ENCODE measurements at regions not wholly inside any gene's neighbourhood (a gene's known extent, or its start where the extent isn't known, plus 50 kb on each side); places are given as distances from the start of the nearest gene placed in this dataset.
"Not testable (repeated sequence)": the region's sequence is repeated elsewhere in the genome, so short reads cannot be mapped to it uniquely, and the experiment has no call there.

- FAIRE-seq, result no peak
Measured at GRCh38 chr16:79914961-79915720, 314.6 kb upstream of the MAF start.

DNA sequence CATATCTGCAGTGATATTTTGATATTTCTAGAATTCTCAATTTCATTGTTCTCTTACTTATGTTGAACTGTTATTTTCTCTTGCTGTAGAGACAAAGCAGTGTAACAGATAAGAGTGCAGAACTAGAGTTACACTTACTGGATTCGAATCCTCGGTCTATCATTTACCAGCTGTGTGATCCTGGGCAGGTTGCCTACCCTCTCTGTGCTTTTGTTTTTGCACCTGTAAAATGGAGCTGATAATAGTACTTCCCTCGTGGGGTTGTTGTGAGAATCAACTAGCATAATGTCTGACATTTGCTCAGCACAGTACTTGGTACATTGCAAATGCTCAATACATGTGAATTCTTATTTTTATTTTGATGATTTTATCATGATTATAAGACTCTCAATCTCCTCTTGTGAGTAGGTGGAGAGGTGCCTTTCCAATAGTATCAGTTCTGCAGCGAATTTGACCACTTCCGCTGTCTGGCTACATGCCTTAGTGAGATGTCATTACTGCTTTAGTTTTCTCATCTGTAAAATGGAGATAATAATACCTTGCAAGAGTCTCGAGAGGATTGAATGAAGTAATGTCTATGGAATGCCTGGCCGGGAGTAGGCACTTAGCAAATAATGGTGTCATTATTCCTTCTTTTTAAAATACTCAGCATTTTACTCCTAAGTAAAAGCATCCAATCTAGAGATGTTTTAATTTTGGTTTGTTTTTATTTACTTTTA is 312.2 kb upstream of the MAF start:
- no peak for FAIRE-seq

DNA sequence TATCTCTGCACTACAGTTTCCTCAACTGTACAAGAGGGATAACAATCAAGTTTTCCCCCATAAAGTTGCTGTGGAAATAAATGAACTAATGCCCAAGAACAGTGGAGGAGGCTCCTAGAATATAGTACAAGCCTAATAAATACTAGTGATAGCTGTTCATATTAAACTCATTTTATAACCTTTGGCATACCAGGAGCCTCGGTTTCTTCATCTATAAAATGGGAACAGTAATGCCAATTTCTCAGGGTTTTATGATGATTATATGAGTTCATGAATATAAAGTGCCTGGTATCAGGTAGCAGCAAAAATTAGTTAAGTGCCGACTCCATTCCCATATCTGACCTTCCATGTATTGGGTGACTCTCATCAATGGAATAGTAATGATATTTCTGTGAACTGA is 311.1 kb upstream of the MAF start:
- FAIRE-seq, result no peak

DNA sequence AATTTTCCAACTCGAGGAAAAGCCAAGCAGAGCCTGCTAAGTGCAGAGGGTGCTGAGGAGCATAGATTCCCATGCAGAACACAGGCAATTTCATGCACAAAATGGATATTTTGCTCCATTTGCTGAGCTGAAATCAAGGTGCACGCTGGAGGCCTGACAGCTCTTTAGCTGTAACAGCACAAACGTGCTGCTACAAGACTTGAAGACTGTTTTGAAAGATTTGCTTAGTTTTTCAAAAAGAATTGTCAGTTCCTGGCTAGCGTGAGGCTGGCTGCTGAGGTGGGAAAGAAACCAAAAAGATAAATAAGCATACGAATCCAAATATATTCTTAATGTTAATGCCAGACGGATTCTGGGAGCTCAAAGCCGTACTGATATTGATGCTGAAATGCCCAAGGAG is 309.0 kb upstream of the MAF start:
- FAIRE-seq, result no peak

GRCh38 chr16:79903471-79903870 is 302.9 kb upstream of the MAF start:
- FAIRE-seq, result no peak

DNA sequence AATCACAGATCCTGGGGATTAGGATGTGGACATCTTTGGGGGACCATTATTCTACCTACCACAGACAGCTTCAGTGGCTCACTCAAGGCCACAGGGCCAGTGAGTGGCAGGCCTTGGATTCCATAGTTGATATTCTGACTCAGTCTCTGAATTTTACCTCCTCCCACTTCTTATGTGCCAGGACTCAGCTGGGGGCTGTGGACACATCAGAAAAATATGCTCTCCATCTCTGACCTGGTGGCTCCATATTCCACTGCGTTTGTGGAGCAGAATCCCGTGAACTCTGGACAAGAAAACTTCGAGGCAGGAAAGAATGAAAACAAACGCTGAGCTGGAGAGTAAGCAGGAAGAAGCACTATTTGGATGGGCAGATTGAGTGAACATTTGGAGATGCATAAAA is 301.8 kb upstream of the MAF start:
- FAIRE-seq, result no peak

- FAIRE-seq, result no peak
Measured at GRCh38 chr16:79901522-79901921, 301.0 kb upstream of the MAF start.

GRCh38 chr16:79899716-79900115 is 299.2 kb upstream of the MAF start:
- no peak for FAIRE-seq

DNA sequence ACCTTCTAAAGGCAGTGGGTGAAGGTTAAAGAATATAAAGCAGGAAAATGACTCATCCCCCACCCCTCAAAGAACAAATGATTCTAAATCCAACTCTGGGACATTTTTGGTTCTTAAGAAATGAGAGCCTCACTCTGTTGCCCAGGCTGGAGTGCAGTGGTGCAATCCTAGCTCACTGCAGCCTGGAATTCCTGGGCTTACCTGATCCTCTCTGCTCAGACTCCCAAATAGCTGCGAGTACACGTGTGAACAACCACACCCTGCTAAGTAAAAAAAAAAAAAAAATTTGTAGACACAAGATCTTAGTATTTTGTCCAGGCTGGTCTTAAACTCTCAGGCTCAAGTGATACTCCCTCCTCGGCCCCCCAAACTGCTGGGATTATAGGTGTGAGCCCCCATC is 298.8 kb upstream of the MAF start:
- no peak for FAIRE-seq

DNA sequence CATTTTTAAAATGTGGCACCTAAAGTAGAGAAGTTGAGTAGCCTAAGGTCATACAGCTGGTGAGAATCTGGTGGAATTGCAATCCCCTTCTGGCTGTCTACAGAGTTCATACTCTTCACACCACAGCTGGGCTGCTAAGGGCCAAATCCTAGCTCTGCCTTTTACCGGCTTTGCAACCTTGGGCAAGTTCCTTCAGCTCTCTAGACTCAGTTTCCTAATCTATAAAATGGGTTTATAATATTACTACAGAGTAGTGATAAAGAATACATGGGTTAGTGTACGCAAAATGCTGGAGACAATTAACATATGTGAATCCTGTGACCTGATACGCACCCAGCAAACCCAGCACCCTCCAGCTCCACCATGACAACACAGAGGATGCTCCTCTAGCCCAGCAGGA is 298.2 kb upstream of the MAF start:
- no peak for FAIRE-seq

GRCh38 chr16:79897453-79898146 is 297.1 kb upstream of the MAF start:
- no peak for FAIRE-seq

GRCh38 chr16:79897104-79897452 is 296.5 kb upstream of the MAF start:
- FAIRE-seq, result no peak

GRCh38 chr16:79895917-79896203 is 295.3 kb upstream of the MAF start:
- no peak for FAIRE-seq

DNA sequence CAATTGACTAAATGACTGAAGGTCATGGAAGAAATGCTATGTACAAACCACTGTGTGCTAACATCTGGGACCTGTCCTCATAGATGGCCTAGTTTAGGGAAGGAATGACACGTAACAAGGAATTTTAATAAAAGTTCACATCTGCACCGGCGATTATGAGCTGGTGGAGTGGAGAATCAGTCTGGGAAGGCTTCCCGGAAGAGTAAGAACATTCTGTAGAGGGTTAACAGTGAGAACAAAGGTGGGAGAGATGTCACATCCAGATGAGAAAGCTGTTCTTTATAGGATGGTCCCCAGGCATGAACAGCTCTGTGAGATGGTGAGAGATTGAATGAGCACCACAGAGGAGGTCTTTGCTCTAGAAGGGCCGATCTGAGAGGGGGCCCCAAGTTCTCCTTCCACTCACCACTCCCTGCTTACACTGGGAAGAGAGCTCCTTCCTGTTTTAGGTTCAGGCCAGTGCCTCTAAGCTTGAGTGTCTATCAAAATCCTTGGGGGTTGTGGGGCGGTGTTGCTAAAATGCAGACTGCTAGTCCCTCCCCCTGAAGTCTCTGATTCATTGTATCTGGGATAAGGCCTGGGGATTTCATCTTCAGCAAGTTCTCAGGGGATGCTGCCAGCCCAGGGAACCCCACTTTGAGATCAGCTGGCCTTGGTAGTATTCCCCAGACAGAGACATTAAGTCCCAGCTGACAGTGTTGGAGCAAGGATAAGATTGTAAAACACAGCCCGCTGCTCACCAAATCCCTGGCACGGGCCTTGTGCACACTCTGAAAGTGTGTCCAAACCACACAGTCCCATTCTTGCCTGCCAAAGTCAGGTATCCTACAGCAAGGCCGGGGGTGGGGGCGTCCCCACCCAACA is 294.7 kb upstream of the MAF start:
- no peak for FAIRE-seq

GRCh38 chr16:79893445-79893844 is 292.9 kb upstream of the MAF start:
- FAIRE-seq, result no peak

DNA sequence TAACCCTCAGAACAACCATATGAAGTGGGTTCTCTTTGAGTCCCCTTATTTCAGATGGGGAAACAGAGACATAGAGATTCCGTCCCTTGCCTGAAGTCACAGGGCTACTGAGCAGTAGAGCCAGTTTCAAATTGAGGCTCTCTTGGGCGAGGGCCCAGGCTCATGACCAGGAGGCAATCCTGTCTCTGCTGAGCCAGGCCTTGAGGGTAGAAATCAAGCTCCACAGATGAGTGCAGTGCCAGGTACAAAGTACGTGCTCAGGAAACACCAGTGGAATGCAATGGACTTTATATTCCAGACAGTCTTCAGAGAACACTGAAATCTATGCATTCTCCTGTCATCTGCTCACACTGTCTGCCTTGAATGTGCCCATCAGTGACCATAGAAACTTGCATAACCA is 291.7 kb upstream of the MAF start:
- FAIRE-seq, result no peak

DNA sequence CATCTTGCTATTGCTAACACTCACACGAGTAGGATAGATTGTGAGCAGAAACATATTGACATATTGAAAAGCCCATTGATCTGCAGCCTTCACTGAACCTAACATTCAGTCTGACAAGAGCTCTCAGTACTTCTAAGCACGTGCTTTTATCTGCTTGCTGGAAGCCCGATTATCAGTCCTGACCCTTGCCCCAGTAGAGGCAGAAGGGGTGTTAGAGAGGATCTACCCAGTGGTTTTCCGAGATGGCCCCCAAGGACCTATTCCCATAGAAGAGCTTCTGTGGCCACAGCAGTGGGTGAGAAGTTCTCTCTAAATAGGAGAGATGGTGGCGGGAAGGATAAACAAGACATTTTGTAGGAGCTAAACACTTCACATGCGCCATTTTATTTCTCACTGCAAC is 290.9 kb upstream of the MAF start:
- FAIRE-seq, result no peak

DNA sequence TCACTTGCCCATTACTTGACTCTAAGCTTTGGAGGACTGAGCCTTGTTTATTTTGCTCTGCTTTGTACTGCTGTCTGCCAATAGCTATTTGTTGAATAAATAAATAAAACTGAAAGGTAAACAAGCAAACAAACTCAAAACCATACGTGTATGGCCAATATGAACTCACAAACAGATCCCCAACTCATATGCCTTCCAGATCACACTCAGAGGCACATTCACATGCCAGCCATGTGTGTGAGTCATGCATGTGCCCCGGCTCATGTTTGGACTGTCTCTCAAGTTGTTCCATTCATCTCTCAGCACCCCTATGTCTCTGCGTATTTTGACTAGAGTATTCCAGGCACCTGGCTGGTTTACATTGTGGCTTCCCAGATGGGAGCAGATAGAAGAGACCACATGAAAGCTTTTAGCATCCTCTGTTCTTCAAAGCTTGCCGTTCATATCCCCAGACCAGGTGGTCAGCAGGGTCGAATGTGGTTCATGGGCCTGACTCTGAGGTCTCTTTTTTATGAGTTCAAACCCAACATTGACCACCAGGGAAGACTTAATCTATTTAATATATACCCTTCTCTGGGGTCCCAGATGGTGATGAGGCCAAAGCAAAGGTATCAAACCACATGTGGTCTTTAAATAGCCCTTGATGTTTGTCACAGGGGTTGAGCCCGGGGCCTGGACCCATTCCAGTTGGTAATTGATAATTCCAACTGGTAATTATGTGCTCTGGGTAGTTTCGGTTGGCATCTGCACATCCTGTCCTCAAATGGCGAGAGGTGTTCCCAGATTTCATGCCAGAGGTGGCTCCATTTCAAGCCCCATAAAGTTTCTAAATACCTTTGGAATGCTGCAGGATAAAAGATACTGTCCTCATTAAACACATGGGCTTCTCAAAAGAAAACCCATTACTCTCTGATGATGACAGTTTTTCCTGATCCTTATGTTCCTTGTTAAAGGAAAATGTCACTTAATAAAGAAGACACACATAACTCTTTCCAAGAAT is 287.3 kb upstream of the MAF start:
- FAIRE-seq, result no peak

DNA sequence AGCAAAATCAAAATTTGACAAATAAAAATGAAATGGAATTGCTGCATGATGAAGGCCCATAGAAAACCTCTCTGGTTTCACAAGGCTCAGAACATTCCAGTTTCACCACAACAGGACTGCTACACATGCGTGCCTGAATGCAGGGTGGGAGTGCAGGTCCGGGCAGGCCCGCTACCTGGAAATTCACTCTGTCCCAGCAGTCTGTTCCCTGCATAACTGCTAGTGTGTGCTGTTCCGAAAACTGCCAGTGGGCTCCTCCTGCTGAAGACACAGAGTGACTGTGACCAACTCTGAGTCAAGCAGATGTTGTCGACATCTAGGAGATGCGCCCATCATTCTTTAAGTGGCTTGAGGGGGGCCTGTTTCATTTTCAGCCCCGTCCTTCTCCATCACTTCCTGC is 284.8 kb upstream of the MAF start:
- FAIRE-seq, result no peak

GRCh38 chr16:79883494-79883893 is 283.0 kb upstream of the MAF start:
- FAIRE-seq, result no peak

DNA sequence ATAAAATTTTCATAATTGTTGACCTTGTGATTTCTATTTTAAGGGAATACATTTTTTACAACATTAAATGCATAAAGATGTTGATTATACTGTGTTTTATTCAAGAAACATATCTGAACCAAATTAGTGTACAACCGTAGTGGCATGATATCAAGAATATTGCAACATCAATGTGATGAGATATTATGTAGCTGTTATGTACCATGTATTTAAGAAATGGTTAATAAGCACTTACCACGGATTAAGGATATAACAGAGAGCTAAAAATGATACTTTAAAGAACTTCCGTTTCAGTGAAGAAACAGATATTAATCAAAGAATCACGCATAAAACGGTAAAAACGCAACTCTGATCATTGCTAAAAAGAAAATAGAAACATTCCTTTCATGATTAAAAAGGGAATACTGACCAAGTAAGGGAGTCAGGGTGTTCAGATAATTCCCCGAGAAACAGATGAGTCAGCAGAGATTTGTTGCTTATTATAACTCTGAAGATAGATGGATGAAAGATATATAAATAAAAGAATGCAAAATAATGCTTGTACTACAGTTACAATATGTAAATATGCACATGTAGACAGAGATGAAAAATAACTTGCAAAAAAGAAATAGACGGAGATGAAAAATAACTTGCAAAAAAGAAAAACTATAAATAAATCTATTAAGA is 281.9 kb upstream of the MAF start:
- no peak for FAIRE-seq

- not testable (repeated sequence) for FAIRE-seq
Measured at GRCh38 chr16:79881107-79881506, 280.6 kb upstream of the MAF start.

Measured in islet of Langerhans (tissue), 1 donor.